ENCODE measurements at regions not wholly inside any gene's neighbourhood (a gene's known extent, or its start where the extent isn't known, plus 50 kb on each side); places are given as distances from the start of the nearest gene placed in this dataset.

GRCh38 chr19:30274987-30275386 is 97.2 kb upstream of the ZNF536 start:
- no peak overlapping the region for H4K8ac ChIP-seq (ENCODE audit: low read depth in 2 of 2, low read length in 2 of 2)
- H2BK15ac ChIP-seq (ENCODE audit: low read depth, low read length), result no peak overlapping the region
- no peak overlapping the region for H2BK20ac ChIP-seq (ENCODE audit: low read depth, low read length)
- H4K20me1 ChIP-seq (ENCODE audit: insufficient read depth, low read length), result no peaks in the 10 kb centered on the region
- ATAC-seq (ENCODE audit: low read depth), result no peak
- H3K4me3 ChIP-seq (ENCODE audit: insufficient read depth, low read depth, low read length), result no peak overlapping the region
- WGBS, 2 experiments (ENCODE audit: extremely low coverage in 2 of 2, insufficient read length in 1 of 2), result no CpG with 5 or more reads among the region's 3 CpGs
- dilution Hi-C loops (cut with HindIII; ENCODE audit: low sequenced_read_pairs, unreplicated experiment), result no loop called here
- H4K5ac ChIP-seq (ENCODE audit: low read depth, low read length), result no peak overlapping the region
- in situ Hi-C loops (cut with MboI; ENCODE audit: low sequenced_read_pairs), result no loop called here
- ChIA-PET POLR2A (ENCODE audit: unreplicated experiment) (no interaction called here), CTCF (no interaction called here)
- H3K27ac ChIP-seq (ENCODE audit: insufficient read depth, low read length), result no peak overlapping the region
- H3K4me1 ChIP-seq (ENCODE audit: control insufficient read depth, insufficient read depth, low read length), result no peaks in the 10 kb centered on the region
- H3K9ac ChIP-seq (ENCODE audit: low read depth, low read length), result no peak overlapping the region
- no peak for DNase-seq
- H3K4ac ChIP-seq (ENCODE audit: low read depth, low read length), result no peak overlapping the region
- H2AK5ac ChIP-seq (ENCODE audit: low read depth, low read length), result no peak overlapping the region
- H3K56ac ChIP-seq (ENCODE audit: extremely low read depth, insufficient read depth, low read length), result no peak overlapping the region
- H3K18ac ChIP-seq (ENCODE audit: low read depth, low read length), result no peak overlapping the region
- peaks cover 15% of the 10 kb centered on the region for H3K9me3 ChIP-seq (ENCODE audit: control insufficient read depth, insufficient read depth, low read length)
- H3K14ac ChIP-seq (replicated peaks; ENCODE audit: low read depth, low read length), result no peak overlapping the region
- H2AK9ac ChIP-seq (replicated peaks; ENCODE audit: low read depth, low read length, poor library complexity), result no peak overlapping the region
- TF ChIP-seq CHD1 (IDR thresholded peaks at IDR 0.05; ENCODE audit: low read depth, low read length) (no peak), SMC3 (IDR thresholded peaks at IDR 0.05; ENCODE audit: low read depth, low read length) (no peak), MAZ (IDR thresholded peaks at IDR 0.05; ENCODE audit: borderline replicate concordance, low read depth, low read length) (no peak), POLR2A (IDR thresholded peaks at IDR 0.05; ENCODE audit: low read depth, low read length) (no peak), FOS (IDR thresholded peaks at IDR 0.05; ENCODE audit: low read depth, low read length) (no peak), RAD21 (IDR thresholded peaks at IDR 0.05; ENCODE audit: low read length) (no peak), CEBPB (IDR thresholded peaks at IDR 0.05; ENCODE audit: low read depth, low read length) (no peak), CTCF (conservative IDR thresholded peaks at IDR 0.05; ENCODE audit: low read depth, low read length) (no peak)
- H3K9me1 ChIP-seq (ENCODE audit: insufficient read depth, low read length), result no peaks in the 10 kb centered on the region
- intact Hi-C loops (cut with micrococcal nuclease), result no loop called here
- no peak overlapping the region for H2BK5ac ChIP-seq (ENCODE audit: low read depth, low read length, poor library complexity, severe bottlenecking)
- H3K79me1 ChIP-seq (ENCODE audit: low read depth in 1 of 2, low read length in 2 of 2), result no peaks in the 10 kb centered on the region
- H3K4me2 ChIP-seq (ENCODE audit: low read depth, low read length), result no peak overlapping the region
- H2AFZ ChIP-seq (replicated peaks; ENCODE audit: low read length, poor library complexity), result no peak overlapping the region
- H4K91ac ChIP-seq (ENCODE audit: insufficient read depth, low read depth, low read length), result no peak overlapping the region
- no peaks in the 10 kb centered on the region for H3K36me3 ChIP-seq (ENCODE audit: control insufficient read depth, insufficient read depth, low read length)
- no TSS peak for BruUV-seq (replicated peaks)
- H2BK120ac ChIP-seq (ENCODE audit: low read depth, low read length), result no peak overlapping the region
- no peak overlapping the region for H3K23ac ChIP-seq (ENCODE audit: low read depth, low read length)
- no peaks in the 10 kb centered on the region for H3K27me3 ChIP-seq (ENCODE audit: control insufficient read depth, insufficient read depth, low read length)

All from IMR-90 (cell line).